PC-3 (cell line): ENCODE measurements at regions not wholly inside any gene's neighbourhood (a gene's known extent, or its start where the extent isn't known, plus 50 kb on each side); places are given as distances from the start of the nearest gene placed in this dataset.

Source experiments
- CTCF ChIP-seq: fragments of 300-600 bp; sonication (generic); conservative IDR thresholded peaks from 2 replicates; pipeline ENCODE4 v1.5.1; 2017; ENCODE audit warnings: antibody characterized with exemption, low read depth, mild to moderate bottlenecking, low read length
- EZH2 ChIP-seq: fragments of 300-600 bp; sonication (generic); IDR thresholded peaks from one replicate; pipeline ENCODE4 v1.6.1; 2017; ENCODE audit warnings: antibody characterized with exemption, mild to moderate bottlenecking, low read length; ENCODE audit not compliant: unreplicated experiment
- EZH2phosphoT487 ChIP-seq: fragments of 300-600 bp; sonication (generic); IDR thresholded peaks from 2 replicates; pipeline ENCODE4 v1.6.1; 2018; ENCODE audit warnings: mild to moderate bottlenecking, antibody characterized with exemption, low read length, borderline replicate concordance

GRCh38 chr6:163937071-163937470 lies 522.6 kb downstream of the QKI start:
- TF ChIP-seq CTCF (no peak), EZH2phosphoT487 (no peak), EZH2 (no peak)
